OCI-M2 (cell line): ENCODE measurements at regions not wholly inside any gene's neighbourhood (a gene's known extent, or its start where the extent isn't known, plus 50 kb on each side); places are given as distances from the start of the nearest gene placed in this dataset.
"Not testable (repeated sequence)": the region's sequence is repeated elsewhere in the genome, so short reads cannot be mapped to it uniquely, and the experiment has no call there.

ENCODE experiments used
- DNase-seq: peaks from one replicate; lab custom pipeline; 2025; ENCODE audit not compliant: unreplicated experiment; lab: John Stamatoyannopoulos, UW

GRCh38 chr1:221865808-221866207 lies 123.9 kb upstream of the DUSP10 start:
- DNase-seq = no peak

GRCh38 chr1:221863635-221864034 lies 121.7 kb upstream of the DUSP10 start:
- DNase-seq = no peak

- DNase-seq = no peak
These were observed 121.1 kb upstream of the DUSP10 start for GRCh38 chr1:221862971-221863370.

DNA sequence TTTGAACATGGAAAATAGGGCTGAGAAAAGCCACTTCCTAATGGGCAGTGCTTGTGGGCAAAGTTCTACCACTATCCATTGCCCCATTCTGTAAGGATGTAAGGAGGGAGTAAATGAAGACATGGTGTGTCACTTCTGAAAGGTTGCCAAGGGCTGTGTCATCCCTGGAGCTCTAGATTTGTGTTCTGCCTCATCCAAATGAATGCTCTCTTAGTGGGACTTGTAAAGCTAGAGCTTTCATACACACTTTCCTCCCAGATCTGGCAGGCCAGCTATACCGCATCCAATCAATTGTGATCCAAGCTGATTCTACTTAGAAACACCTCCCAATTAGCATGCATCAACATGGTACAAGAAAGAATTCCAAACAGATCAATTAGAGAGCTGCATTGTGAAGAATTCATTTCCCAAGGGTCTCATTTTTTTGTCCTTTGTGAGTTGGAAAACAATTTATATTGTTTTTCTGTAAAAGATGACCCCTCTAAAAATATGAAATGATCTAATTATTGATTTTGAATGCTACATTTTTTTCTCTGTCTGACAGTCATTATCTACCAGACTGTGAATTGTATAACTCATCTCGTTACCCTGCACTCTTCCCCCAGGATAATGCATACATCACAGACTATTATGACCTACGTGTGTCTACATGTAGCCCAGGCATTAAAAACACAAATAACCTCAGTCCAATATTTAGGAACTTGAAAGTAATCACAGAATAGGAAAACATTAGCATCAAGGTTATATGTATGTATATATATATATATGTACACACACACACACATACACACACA lies 117.1 kb upstream of the DUSP10 start:
- DNase-seq = no peak

DNA sequence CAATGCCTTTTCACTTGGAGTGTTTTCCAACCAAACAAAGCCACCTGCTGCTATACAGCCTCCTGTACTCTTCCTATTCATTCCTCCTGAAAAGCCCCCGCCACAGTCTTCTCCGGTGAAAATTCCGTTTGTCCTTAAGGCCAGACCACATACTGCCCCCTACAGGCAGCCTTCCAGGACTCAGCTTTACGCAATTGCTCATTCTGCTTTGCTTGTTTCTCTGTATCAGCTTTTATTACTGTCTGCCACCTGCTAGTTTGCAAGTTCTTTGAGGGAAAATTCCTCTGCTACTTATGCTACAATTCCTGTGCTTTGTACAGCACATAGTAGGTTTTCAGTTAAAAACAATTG lies 115.2 kb upstream of the DUSP10 start:
- DNase-seq = not testable (repeated sequence)

GRCh38 chr1:221856228-221857093 lies 114.6 kb upstream of the DUSP10 start:
- no peak for DNase-seq

GRCh38 chr1:221855156-221855555 lies 113.3 kb upstream of the DUSP10 start:
- no peak for DNase-seq

DNA sequence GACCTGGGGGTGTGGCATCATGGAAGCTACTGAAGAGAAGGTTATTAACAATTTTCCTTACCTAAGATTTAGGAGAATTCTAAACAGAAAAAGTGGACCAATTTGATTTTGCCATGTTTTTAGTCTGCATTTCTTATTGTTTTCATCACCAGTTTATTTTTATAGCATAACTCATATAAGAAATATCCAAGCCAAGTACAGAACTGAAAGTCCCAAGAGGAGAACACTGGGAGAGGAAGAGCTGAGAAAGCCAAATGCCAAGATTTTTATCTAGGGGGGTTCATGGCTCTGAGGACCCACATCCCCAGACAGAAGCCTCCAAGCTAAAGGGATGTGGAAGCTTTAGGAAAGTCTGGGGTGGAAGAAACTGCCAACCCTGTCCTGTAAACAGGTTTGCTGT lies 109.4 kb upstream of the DUSP10 start:
- DNase-seq = no peak

DNA sequence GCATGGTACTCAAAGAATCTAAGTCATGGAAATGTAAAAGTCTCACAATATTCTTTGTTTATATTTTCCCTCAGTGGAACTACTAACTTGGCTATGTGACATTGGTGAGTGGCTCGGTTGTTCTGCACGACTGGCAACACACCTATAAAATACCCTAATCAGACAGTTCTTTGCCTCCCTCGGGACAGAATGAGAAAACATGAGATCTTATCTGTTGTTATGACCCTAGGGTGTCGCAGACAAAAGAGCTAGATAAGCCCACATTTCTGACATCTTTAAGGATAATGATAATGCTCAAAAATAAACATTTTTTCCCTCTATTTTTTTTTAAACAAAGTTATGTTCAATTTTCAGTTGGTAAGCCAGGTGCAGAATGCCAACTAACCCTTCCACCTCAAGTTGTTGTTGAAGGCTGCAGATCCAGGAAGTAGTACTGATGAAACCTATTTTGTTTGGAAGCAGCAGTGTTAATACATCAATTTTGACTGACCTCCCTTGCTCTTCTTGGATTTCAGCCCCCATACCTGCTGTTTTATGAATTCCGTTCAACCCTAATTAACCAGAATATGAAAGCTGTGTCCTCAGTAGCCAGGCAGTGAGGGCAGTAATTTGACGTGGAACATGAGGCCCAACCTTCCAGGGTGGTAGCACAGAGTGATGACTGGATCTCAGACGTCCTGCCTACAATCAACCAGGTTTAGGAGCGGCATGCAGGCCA lies 108.7 kb upstream of the DUSP10 start:
- DNase-seq = no peak

GRCh38 chr1:221849897-221850296 lies 108.0 kb upstream of the DUSP10 start:
- DNase-seq = no peak

DNA sequence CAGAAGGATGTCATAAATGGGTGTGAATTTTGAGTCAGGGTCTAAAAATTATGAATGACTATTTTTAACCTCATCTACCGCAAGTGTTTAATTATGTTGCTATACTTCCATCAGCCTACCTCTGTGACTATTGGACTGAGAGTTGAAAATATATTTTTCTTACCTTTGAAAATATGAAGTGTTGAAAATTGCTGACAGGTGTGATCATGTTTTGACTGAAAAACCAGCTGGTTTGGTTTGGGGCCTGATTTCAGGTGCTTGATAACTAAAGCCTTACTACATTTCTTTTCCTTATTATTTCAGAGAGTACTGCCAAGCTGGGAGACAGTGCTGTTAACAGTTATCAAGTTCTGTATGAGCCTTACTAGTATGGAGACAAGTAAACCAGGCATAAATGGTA lies 107.2 kb upstream of the DUSP10 start:
- DNase-seq = no peak

DNA sequence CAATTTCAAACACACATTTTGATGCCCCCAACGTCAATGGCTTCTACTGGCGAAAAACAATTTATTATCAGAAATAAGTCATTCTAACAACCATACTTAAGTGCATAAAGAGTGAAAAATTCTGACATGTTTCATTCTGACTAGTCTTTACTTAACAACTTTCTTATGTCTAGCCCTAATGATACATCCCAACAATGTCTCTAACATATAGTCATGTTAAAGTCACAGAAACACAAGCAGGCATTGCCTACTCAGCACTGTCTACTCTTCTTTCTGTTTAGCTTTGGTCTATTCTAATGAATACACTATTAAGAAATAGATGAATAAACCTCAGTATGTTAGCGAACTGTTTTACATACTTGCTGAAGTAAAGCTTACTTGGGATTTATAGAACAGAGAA lies 105.8 kb upstream of the DUSP10 start:
- no peak for DNase-seq

- DNase-seq = no peak
These were observed 103.9 kb upstream of the DUSP10 start for GRCh38 chr1:221845650-221846371.

DNA sequence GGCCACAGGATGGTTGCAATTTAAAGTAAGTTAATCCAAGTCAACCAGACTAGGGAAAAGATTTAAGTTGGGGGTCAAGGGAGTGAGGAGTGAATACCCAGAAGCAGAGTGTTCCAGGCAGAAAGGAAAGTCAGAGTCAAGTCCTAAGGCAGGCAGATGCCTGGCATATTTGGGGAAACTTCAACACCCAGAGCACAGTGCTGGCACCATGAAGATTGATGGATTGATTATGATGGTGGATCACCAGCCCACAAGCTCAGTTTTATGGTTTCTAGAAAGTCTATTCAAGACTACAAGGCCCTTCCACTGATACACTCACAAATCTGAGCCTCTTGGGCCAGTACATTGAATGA lies 100.1 kb upstream of the DUSP10 start:
- DNase-seq = no peak

DNA sequence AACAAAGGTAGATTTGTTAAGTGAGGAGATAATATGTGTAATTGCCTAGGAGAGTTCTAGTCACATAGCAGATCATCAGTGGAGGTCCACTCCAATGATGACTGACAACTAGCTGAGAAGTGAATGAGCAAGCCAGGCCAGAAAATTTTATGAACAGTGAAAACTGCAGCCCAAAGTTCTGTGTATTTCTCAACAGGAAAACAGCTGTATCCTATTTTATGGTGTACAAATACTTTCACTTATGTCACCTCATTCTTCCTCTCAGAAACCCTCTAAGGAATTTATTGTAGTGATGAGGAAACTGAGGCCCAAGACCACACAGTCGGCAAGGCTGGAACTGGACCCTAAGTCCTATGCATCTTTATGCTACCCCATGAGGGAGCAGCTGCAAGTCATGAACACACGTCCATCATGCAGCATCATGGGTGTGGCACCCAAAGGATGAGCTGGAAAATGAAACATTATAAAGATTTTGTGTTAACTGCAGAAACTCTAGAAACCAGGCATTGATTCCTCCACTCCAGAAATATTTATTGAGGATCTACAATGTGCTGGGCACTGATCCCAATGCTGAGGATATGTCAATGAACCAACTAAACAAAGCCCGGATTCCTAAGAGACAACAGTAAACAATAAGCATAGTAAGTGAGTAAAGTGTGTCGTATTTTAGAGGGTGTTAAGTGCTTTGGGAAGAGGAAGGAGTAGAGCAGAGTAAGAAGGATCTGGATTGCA lies 99.5 kb upstream of the DUSP10 start:
- no peak for DNase-seq

DNA sequence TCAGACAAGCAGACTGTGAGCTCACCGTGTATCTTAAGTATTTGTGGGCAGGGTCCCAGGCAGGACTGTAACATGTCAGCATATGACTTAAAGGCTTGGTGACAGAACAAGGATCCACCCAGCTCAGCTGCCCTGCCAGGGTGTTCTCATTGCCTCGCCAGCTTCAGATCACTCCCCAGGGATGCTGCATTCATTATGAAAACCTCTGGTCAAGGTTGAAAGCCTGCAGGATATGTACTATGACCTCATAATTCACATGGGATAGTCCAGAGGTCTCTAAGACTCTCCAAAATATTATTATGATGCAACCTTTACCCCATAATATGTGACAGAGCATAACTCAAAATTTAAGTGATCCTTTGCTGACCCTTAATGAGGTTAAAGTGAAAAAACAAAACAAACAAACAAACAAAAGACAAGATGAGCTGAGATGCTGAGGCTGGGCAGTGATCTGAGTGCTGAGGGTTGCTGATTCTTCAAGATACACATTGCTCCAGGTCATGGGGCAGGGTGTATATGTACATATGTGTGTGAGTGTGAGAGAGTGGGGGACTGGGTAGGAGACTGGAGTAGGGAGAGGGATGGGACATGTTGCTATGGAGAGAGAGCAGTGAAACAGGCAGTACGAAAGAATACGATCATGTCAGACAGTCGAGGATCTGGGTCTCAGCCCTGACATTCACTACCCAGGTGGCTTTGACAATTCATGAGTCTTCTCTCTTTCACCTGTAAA lies 98.8 kb upstream of the DUSP10 start:
- DNase-seq = no peak

DNA sequence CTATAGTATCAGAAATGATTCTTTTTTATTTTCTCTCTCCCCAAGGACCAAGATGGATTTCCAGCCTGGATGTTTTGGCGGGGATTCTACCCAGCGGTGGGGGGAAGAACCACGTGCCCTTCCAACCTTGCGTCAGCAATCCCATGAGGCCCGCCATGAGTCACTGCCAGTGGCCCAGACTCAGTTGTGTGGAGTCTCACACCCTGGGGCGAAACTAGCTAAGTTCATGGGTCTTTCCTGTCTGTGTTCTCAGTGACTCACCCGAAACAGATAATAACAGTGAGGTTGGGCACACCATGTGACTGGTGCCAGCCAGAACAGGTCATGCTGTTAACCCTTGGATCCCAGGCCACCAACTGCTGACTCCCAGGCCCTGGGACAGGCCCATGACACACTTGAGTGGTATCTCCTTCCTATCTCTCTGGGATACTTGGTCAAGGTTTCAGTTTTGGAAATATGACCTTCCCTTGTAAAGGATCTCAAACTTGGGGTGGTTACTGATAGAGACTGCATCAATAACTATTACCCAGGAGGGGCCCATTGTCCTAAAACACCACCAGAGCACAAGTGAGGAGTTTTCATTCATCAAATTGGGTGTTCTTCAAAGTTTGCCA lies 98.0 kb upstream of the DUSP10 start:
- no peak for DNase-seq

- no peak for DNase-seq
These were observed 97.4 kb upstream of the DUSP10 start for GRCh38 chr1:221839321-221839720.

- no peak for DNase-seq
These were observed 96.0 kb upstream of the DUSP10 start for GRCh38 chr1:221837896-221838295.
